ENCODE measurements at regions not wholly inside any gene's neighbourhood (a gene's known extent, or its start where the extent isn't known, plus 50 kb on each side); places are given as distances from the start of the nearest gene placed in this dataset.
"Not testable (repeated sequence)": the region's sequence is repeated elsewhere in the genome, so short reads cannot be mapped to it uniquely, and the experiment has no call there.

DNA sequence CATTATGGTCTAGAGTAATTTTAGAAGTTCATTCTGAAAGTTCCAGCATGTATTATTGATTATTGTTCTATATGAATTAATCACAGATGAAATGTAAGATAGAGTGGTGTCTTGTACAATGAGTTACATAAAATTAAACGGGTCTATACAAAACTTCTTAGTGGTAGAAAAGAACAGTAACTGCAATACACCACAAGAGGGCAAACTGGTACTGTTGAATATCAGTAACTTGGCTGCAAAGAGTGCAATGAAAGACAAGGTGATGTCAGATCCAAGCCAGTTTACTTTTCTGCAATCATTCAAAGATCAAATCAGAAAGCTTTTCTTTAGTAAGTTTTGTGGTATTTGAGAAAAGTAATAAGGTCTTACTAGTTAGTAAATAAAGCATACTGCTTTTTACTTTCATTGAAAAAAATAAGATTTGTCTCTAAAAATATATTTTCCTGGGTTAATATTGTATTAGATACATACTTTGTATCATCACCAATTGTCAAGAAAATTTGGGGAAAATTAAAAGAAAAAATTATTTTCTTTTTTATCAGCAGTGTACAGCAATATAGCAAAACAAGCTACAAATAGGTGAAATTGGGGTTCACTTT is 66.4 kb upstream of the BTG3 start:
- no peak overlapping the region for H3K9ac ChIP-seq (ENCODE audit: insufficient read depth, low read length, poor library complexity, severe bottlenecking)
- H3K4me3 ChIP-seq (replicated peaks in 1 of 3; ENCODE audit: low read depth in 2 of 3, low read length in 3 of 3) = no peak overlapping the region
- H3K9me3 Mint-ChIP-seq = no peaks in the 10 kb centered on the region
- intact Hi-C loops (cut with micrococcal nuclease) = loop anchor here (2.0 to 5.0 kb wide), 3 partner anchors 223 to 248 kb away; no protein-coding TSS in a partner anchor
- H3K4me1 ChIP-seq (ENCODE audit: control insufficient read depth in 1 of 2, insufficient read depth in 2 of 2, low read length in 2 of 2) = no peaks in the 10 kb centered on the region
- H3K27ac ChIP-seq (ENCODE audit: low read depth in 1 of 2, low read length in 2 of 2) = no peak overlapping the region
- peak; percentile 33 to 71 (median 62) for DNase-seq
- no peaks in the 10 kb centered on the region for H3K36me3 ChIP-seq (replicated peaks in 1 of 2; ENCODE audit: control insufficient read depth in 1 of 2, insufficient read depth in 2 of 2, low read length in 2 of 2)
- no peaks in the 10 kb centered on the region for H3K27me3 ChIP-seq (ENCODE audit: control insufficient read depth in 2 of 2, insufficient read depth in 2 of 2, low read length in 2 of 2)
- H4K20me1 ChIP-seq (ENCODE audit: insufficient read depth, low read length) = no peaks in the 10 kb centered on the region
- H3K4me2 ChIP-seq (replicated peaks; ENCODE audit: extremely low read depth, low read length, poor library complexity, severe bottlenecking) = no peak overlapping the region
- no peaks in the 10 kb centered on the region for H3K36me3 Mint-ChIP-seq
- peaks cover 0 to 3% (median 0%) of the 10 kb centered on the region in 3 donors for H3K27me3 Mint-ChIP-seq (ENCODE audit: low read depth in 3 of 3)
- no peak overlapping the region for H3K27ac Mint-ChIP-seq
- WGBS (ENCODE audit: insufficient coverage) = no CpG with 5 or more reads among the region's 1 CpG
- H3K79me2 ChIP-seq (ENCODE audit: insufficient read depth, low read length) = no peaks in the 10 kb centered on the region
- no peak overlapping the region for H3K4me3 Mint-ChIP-seq
- TF ChIP-seq, protein P1, sequence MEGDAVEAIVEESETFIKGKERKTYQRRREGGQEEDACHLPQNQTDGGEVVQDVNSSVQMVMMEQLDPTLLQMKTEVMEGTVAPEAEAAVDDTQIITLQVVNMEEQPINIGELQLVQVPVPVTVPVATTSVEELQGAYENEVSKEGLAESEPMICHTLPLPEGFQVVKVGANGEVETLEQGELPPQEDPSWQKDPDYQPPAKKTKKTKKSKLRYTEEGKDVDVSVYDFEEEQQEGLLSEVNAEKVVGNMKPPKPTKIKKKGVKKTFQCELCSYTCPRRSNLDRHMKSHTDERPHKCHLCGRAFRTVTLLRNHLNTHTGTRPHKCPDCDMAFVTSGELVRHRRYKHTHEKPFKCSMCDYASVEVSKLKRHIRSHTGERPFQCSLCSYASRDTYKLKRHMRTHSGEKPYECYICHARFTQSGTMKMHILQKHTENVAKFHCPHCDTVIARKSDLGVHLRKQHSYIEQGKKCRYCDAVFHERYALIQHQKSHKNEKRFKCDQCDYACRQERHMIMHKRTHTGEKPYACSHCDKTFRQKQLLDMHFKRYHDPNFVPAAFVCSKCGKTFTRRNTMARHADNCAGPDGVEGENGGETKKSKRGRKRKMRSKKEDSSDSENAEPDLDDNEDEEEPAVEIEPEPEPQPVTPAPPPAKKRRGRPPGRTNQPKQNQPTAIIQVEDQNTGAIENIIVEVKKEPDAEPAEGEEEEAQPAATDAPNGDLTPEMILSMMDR (IDR thresholded peaks at IDR 0.05) = peak; percentile 81
- H2AFZ ChIP-seq (ENCODE audit: insufficient read depth, low read depth, low read length, poor library complexity, severe bottlenecking) = no peak overlapping the region
- no peaks in the 10 kb centered on the region for H3K4me1 Mint-ChIP-seq
- no peaks in the 10 kb centered on the region for H3K9me3 ChIP-seq (replicated peaks in 1 of 2; ENCODE audit: control insufficient read depth in 1 of 2, insufficient read depth in 1 of 2, low read length in 2 of 2)

DNA sequence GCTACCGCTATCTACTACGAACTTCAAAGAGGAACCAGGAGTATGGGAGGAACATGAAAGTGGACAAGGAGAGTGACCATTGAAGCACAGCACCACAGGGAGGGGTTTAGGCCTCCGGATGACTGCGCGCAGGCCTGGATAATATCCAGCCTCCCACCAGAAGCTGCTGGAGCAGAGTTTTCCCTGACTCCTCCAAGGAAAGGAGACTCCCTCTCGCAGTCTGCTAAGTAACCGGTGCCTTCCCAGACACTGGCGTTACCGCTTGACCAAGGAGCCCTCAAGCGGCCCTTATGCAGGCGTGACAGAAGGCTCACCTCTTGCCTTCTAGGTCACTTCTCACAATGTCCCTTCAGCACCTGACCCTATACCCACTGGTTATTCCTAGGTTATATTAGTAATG is 64.2 kb upstream of the BTG3 start:
- not testable (repeated sequence) for H3K27me3 ChIP-seq (ENCODE audit: control insufficient read depth in 2 of 2, insufficient read depth in 2 of 2, low read length in 2 of 2); H3K9me3 ChIP-seq (replicated peaks in 1 of 2; ENCODE audit: control insufficient read depth in 1 of 2, insufficient read depth in 1 of 2, low read length in 2 of 2); H3K4me2 ChIP-seq (replicated peaks; ENCODE audit: extremely low read depth, low read length, poor library complexity, severe bottlenecking); H3K4me1 ChIP-seq (ENCODE audit: control insufficient read depth in 1 of 2, insufficient read depth in 2 of 2, low read length in 2 of 2); H3K27me3 Mint-ChIP-seq (ENCODE audit: low read depth in 3 of 3); H3K36me3 Mint-ChIP-seq; H3K79me2 ChIP-seq (ENCODE audit: insufficient read depth, low read length); H3K9me3 Mint-ChIP-seq; H2AFZ ChIP-seq (ENCODE audit: insufficient read depth, low read depth, low read length, poor library complexity, severe bottlenecking); DNase-seq; H3K27ac ChIP-seq (ENCODE audit: low read depth in 1 of 2, low read length in 2 of 2); H3K36me3 ChIP-seq (replicated peaks in 1 of 2; ENCODE audit: control insufficient read depth in 1 of 2, insufficient read depth in 2 of 2, low read length in 2 of 2); H3K27ac Mint-ChIP-seq; H4K20me1 ChIP-seq (ENCODE audit: insufficient read depth, low read length); H3K4me3 ChIP-seq (replicated peaks in 1 of 3; ENCODE audit: low read depth in 2 of 3, low read length in 3 of 3); H3K4me1 Mint-ChIP-seq; H3K9ac ChIP-seq (ENCODE audit: insufficient read depth, low read length, poor library complexity, severe bottlenecking); H3K4me3 Mint-ChIP-seq
- 100% methylated on average over 1 of the region's 11 CpGs for WGBS (ENCODE audit: insufficient coverage)
- intact Hi-C loops (cut with micrococcal nuclease) = loop anchor here in 1 of 2 donors (5.0 kb wide), 2 partner anchors 225 to 250 kb away; no protein-coding TSS in a partner anchor
